ENCODE measurements at regions not wholly inside any gene's neighbourhood (a gene's known extent, or its start where the extent isn't known, plus 50 kb on each side); places are given as distances from the start of the nearest gene placed in this dataset.

DNA sequence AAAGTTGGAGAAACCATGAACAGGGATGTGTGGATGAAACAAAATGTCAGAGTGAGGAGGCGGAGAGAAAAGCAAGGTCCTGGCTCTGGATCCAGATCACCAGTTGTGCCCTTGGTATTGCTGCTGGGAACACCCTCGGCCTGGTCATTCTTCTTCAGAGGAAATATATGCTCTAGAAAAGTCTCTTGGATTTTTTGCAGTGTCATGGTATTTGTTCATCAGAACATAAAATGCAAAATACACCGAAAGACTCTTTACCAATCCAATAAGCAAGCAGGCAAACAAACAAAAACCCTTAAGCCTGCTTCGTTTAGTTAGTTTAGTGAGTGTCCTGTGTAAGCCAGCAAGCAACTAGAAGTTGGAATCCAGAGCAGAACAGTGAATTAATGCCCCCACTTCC lies 88.7 kb upstream of the CDH6 start:
- no peak overlapping the region for H3K4me3 ChIP-seq (ENCODE audit: control insufficient read depth, low read depth, low read length)
- TF ChIP-seq, protein P1, sequence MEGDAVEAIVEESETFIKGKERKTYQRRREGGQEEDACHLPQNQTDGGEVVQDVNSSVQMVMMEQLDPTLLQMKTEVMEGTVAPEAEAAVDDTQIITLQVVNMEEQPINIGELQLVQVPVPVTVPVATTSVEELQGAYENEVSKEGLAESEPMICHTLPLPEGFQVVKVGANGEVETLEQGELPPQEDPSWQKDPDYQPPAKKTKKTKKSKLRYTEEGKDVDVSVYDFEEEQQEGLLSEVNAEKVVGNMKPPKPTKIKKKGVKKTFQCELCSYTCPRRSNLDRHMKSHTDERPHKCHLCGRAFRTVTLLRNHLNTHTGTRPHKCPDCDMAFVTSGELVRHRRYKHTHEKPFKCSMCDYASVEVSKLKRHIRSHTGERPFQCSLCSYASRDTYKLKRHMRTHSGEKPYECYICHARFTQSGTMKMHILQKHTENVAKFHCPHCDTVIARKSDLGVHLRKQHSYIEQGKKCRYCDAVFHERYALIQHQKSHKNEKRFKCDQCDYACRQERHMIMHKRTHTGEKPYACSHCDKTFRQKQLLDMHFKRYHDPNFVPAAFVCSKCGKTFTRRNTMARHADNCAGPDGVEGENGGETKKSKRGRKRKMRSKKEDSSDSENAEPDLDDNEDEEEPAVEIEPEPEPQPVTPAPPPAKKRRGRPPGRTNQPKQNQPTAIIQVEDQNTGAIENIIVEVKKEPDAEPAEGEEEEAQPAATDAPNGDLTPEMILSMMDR (IDR thresholded peaks at IDR 0.05; ENCODE audit: control insufficient read depth, insufficient read depth, low read depth, low read length, missing control alignments): no peak
- DNase-seq (ENCODE audit: low read depth): no peak

DNA sequence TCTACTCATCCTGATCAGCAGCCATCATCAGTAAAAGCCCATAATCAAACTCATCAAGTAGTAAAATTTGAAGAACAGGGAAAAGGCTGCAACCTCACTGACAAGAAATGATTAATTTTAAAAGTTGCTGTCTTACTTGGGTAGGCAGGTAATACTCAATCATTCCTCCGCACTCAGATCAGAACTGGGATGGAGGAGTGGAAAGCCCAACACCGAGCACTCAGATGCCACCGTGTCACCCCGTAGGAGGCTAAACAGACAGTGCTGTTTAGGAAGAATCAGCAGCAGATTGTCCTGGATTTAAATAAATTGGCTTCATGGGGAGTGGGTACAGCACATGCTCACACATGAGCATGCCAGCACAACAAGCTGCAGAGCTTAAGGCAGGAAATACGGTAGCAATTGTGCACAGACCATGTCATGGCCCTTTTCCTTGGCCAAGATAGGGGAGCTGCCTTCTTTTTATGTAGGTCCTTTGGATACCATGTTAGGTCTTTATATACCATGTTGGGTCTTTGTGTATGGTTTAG lies 92.6 kb upstream of the CDH6 start:
- no peak overlapping the region for H3K4me3 ChIP-seq (ENCODE audit: control insufficient read depth, low read depth, low read length)
- TF ChIP-seq, protein P1 (IDR thresholded peaks at IDR 0.05; ENCODE audit: control insufficient read depth, insufficient read depth, low read depth, low read length, missing control alignments): no peak

DNA sequence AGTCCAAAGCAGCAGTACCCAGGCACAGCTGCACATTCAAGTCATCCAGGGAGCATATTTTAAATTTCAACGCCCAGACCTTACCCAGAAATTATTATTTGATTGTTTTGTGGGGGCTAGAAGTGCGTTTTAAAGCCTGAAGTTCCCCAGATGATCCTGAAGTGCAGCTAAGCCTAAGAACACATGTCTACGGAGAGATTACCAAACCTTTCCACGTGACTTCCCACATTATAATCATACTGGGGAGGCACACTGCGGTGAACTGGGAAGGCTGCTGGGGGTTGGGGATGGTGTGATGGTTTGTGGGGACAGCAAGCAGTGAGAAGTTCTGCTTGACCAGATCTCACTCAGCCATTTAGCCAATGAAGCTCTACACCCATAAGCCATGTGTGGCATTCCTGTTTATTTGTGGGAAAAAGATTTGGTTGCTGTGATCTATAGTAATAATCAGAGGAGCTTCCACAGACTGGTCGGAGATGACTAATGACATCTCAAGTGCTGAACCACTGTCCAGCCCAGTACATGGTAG lies 93.4 kb upstream of the CDH6 start:
- no peak overlapping the region for H3K4me3 ChIP-seq (ENCODE audit: control insufficient read depth, low read depth, low read length)
- no peak for DNase-seq (ENCODE audit: low read depth)
- TF ChIP-seq, protein P1 (IDR thresholded peaks at IDR 0.05; ENCODE audit: control insufficient read depth, insufficient read depth, low read depth, low read length, missing control alignments): no peak

More for the DNA sequence above, 92.6 kb upstream of the CDH6 start:
- no peak for DNase-seq (ENCODE audit: low read depth)

DNA sequence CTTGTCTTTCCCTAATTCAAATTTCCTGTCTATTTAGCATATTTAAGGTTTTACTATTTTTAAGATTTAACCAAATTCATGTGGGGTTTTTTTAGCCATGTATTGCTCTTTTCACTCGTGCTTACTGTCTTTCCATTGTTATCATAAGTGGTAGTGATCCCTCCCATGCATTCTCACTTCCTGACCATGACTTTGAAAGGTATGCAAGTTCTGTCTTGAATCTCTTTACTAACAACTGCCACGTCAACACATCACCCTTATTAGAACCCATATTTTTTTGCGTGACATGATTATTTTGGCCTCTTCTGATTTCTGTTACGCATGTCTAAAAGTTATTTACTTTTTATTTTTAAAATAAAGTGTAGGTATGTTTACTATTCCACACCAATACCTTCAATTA lies 94.7 kb upstream of the CDH6 start:
- TF ChIP-seq, protein P1 (IDR thresholded peaks at IDR 0.05; ENCODE audit: control insufficient read depth, insufficient read depth, low read depth, low read length, missing control alignments): no peak
- no peak for DNase-seq (ENCODE audit: low read depth)
- no peak overlapping the region for H3K4me3 ChIP-seq (ENCODE audit: control insufficient read depth, low read depth, low read length)

DNA sequence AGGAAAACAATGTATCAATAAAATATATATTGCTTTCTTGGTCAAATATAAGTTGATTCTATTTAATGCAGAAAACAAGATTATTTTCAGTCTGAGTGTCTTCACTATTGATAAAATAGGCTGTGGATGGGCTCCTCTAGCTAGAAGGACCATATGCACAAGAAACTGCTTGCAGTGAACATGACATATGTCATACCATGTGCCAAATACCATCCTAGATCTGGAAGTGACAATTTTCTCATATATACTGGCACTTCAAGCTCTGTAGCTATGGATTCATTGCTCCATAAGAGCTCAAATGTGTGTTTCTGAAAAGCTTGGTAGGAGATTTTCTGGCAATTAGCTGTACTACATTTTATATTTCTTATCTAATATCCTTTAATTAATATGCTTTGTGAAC lies 95.6 kb upstream of the CDH6 start:
- no peak overlapping the region for H3K4me3 ChIP-seq (ENCODE audit: control insufficient read depth, low read depth, low read length)
- TF ChIP-seq, protein P1 (IDR thresholded peaks at IDR 0.05; ENCODE audit: control insufficient read depth, insufficient read depth, low read depth, low read length, missing control alignments): no peak
- DNase-seq (ENCODE audit: low read depth): no peak

DNA sequence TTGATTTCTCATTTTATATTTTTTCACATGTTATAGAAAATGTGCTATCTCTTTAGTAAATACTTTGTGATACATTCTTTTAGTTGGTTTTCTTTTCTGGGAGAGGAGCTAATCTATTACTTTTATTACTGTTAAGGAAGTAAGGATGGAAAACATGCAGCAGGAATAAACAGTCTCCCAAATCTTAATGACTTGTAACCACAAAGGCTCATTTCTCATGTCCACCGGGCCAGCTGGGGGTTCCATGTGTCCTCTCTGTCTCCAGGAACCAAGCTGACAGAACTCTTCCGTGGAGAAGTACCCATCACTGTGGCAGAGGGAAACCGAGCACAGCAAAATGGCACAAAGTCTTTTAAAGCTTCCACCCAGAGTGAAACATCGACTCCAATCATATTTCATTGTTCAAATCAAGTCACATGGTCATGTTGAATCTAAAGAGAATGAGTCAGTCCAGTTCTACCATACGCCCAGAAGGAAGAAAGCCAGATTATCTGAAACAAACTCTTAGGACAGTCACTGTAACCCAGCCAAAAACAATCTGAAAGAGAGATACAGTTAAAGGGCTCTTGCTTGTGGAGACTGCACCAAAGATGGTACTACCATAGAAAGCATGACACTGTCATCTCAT lies 97.1 kb upstream of the CDH6 start:
- no peak for DNase-seq (ENCODE audit: low read depth)
- H3K4me3 ChIP-seq (ENCODE audit: control insufficient read depth, low read depth, low read length): no peak overlapping the region
- TF ChIP-seq, protein P1 (IDR thresholded peaks at IDR 0.05; ENCODE audit: control insufficient read depth, insufficient read depth, low read depth, low read length, missing control alignments): no peak

Measured in AG09309 (cell line).